Natural killer cell (primary cell): ENCODE measurements at regions not wholly inside any gene's neighbourhood (a gene's known extent, or its start where the extent isn't known, plus 50 kb on each side); places are given as distances from the start of the nearest gene placed in this dataset.
"Not testable (repeated sequence)": the region's sequence is repeated elsewhere in the genome, so short reads cannot be mapped to it uniquely, and the experiment has no call there.

Source experiments
- ATAC-seq, 3 donors: fragments of 150-1000 bp in 2 of 3; fragments of 200-7000 bp in 1 of 3; cut with Tn5 transposase; 1 replicate in 1 of 3; 2 replicates in 2 of 3; pipeline ENCODE4 v1.10.0; 2021; ENCODE audit warnings: mild to moderate bottlenecking in 2 of 3, moderate library complexity in 2 of 3
- DNase-seq, 2 donors: peaks; one replicate each; pipeline versions ENCODE4 v3.0.0 to v3.0.0-alpha.2; 2013 to 2021; ENCODE audit warnings: mixed read lengths in 1 of 2
- H3K27ac ChIP-seq: one replicate; pipeline ENCODE4 v1.5.1; 2013; ENCODE audit warnings: mild to moderate bottlenecking, low read length
- H3K27me3 ChIP-seq: one replicate; pipeline ENCODE4 v1.6.1; 2013; ENCODE audit warnings: low read length; ENCODE audit not compliant: control insufficient read depth, insufficient read depth
- H3K36me3 ChIP-seq: one replicate; pipeline ENCODE4 v1.6.1; 2013; ENCODE audit warnings: low read length; ENCODE audit not compliant: control insufficient read depth, insufficient read depth
- H3K4me1 ChIP-seq: one replicate; pipeline ENCODE4 v1.6.1; 2013; ENCODE audit warnings: low read length; ENCODE audit not compliant: control insufficient read depth, insufficient read depth
- H3K4me3 ChIP-seq: one replicate; pipeline ENCODE4 v1.5.1; 2013; ENCODE audit warnings: low read length
- H3K9me3 ChIP-seq: one replicate; pipeline ENCODE4 v1.6.1; 2013; ENCODE audit warnings: low read length; ENCODE audit not compliant: control insufficient read depth, insufficient read depth
- H3K27ac Mint-ChIP-seq, 2 donors: one replicate each; pipeline ENCODE4 v1.8.0; 2022; ENCODE audit warnings: mild to moderate bottlenecking in 2 of 2, mixed read lengths in 2 of 2, moderate library complexity in 1 of 2
- H3K27me3 Mint-ChIP-seq, 2 donors: one replicate each; pipeline ENCODE4 v1.8.0; 2022; ENCODE audit warnings: low read depth in 2 of 2, mixed read lengths in 2 of 2
- H3K36me3 Mint-ChIP-seq: one replicate; pipeline ENCODE4 v1.8.0; 2022; ENCODE audit warnings: mixed read lengths
- H3K4me1 Mint-ChIP-seq, 2 donors: one replicate each; pipeline ENCODE4 v1.8.0; 2022; ENCODE audit warnings: mixed read lengths in 2 of 2
- H3K4me3 Mint-ChIP-seq: one replicate; pipeline ENCODE4 v1.8.0; 2022; ENCODE audit warnings: mild to moderate bottlenecking, moderate library complexity, mixed read lengths
- H3K9me3 Mint-ChIP-seq, 2 donors: one replicate each; pipeline ENCODE4 v1.8.0; 2022; ENCODE audit warnings: mixed read lengths in 2 of 2
- CTCF ChIP-seq: fragments of 200-600 bp; IDR thresholded peaks from one replicate; pipeline ENCODE4 v1.8.0; 2022; ENCODE audit warnings: antibody characterized with exemption
- WGBS: methylation state at CpG from one replicate; pipeline ENCODE4 v1.1.7; 2013; ENCODE audit warnings: missing lambda C conversion rate; ENCODE audit not compliant: insufficient coverage; 5-methylcytosine and 5-hydroxymethylcytosine counted together
- intact Hi-C: fragments of 100-400 bp; cut with micrococcal nuclease; formaldehyde crosslinking; loops from one replicate; pipeline ENCODE4 v1.14.2; 2022

GRCh38 chr7:126057979-126058378 is 1128.4 kb upstream of the POT1 start:
- Histone ChIP-seq H3K4me1 (no peaks in the 10 kb centered on the region), H3K9me3 (peaks cover 6% of the 10 kb centered on the region), H3K27me3 (no peaks in the 10 kb centered on the region), H3K36me3 (no peaks in the 10 kb centered on the region), H3K4me3 (no peak overlapping the region), H3K27ac (no peak overlapping the region)
- no peaks in the 10 kb centered on the region for H3K27me3 Mint-ChIP-seq
- no peak overlapping the region for H3K4me3 Mint-ChIP-seq
- intact Hi-C loops, result no loop called here
- H3K9me3 Mint-ChIP-seq, result peaks cover 13 to 22% of the 10 kb centered on the region in 2 donors
- DNase-seq (no peak), ATAC-seq (no peak)
- H3K36me3 Mint-ChIP-seq, result peaks cover 8% of the 10 kb centered on the region
- H3K4me1 Mint-ChIP-seq, result no peaks in the 10 kb centered on the region
- no peak for TF ChIP-seq CTCF
- no peak overlapping the region for H3K27ac Mint-ChIP-seq

DNA sequence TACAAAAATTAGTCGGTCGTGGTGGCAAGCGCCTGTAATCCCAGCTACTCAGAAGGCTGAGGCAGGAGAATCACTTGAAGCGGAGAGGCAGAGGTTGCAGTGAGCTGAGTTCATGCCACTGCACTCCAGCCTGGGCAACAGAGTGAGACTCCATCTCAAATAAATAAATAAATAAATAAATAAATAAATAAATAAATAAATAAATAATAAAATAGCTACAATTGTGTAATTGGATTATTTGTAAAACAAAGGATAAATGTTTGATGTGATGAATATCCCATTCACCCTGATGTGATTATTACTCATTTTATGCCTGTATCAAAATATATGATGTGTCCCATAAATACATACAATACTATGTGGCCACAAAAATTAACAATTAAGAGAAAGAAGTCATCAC is 1127.0 kb upstream of the POT1 start:
- H3K4me3 ChIP-seq, ATAC-seq, H3K27me3 Mint-ChIP-seq, H3K4me1 Mint-ChIP-seq, H3K36me3 ChIP-seq, H3K4me1 ChIP-seq, H3K4me3 Mint-ChIP-seq, H3K36me3 Mint-ChIP-seq, H3K27me3 ChIP-seq, H3K27ac ChIP-seq, DNase-seq, H3K9me3 ChIP-seq, intact Hi-C loops, H3K27ac Mint-ChIP-seq: not testable (repeated sequence)
- peaks cover 17 to 21% of the 10 kb centered on the region in 2 donors for H3K9me3 Mint-ChIP-seq
- WGBS, result 97% methylated on average over 4 of the region's 4 CpGs

GRCh38 chr7:126052229-126052628 is 1122.6 kb upstream of the POT1 start:
- no peak overlapping the region for H3K27ac Mint-ChIP-seq
- ATAC-seq (no peak), DNase-seq (no peak)
- no peaks in the 10 kb centered on the region for H3K4me1 Mint-ChIP-seq
- no peak overlapping the region for H3K4me3 ChIP-seq
- peaks cover 10 to 16% of the 10 kb centered on the region in 2 donors for H3K9me3 Mint-ChIP-seq
- H3K4me1 ChIP-seq, result no peaks in the 10 kb centered on the region
- TF ChIP-seq CTCF, result no peak
- no peaks in the 10 kb centered on the region for H3K36me3 ChIP-seq
- H3K27me3 Mint-ChIP-seq, result no peaks in the 10 kb centered on the region
- intact Hi-C loops, result no loop called here
- no peaks in the 10 kb centered on the region for H3K27me3 ChIP-seq
- H3K27ac ChIP-seq, result no peak overlapping the region
- WGBS, result 80% methylated on average over 1 of the region's 1 CpG
- H3K4me3 Mint-ChIP-seq, result no peak overlapping the region
- H3K9me3 ChIP-seq, result no peaks in the 10 kb centered on the region
- no peaks in the 10 kb centered on the region for H3K36me3 Mint-ChIP-seq

DNA sequence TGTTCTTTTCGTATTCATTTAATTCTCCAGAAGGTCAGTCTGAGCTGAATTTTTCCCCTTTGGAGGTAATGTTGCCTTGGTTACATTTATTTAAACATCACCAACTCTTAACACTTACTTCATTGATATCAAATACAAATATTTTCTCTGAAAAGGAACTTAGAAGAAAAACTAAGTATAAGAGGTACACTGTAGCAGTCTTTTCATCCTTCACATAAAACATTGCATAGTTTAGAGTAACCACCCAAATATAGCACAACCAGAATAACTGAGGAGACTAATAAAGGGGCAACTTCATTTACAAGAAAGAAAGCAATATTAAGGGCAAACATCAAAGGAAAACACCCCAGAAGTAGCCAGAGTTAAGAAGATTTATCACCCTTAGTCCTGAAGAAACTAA is 1115.0 kb upstream of the POT1 start:
- no peaks in the 10 kb centered on the region for H3K36me3 Mint-ChIP-seq
- H3K9me3 ChIP-seq, result peaks cover 11% of the 10 kb centered on the region
- H3K27me3 ChIP-seq, result no peaks in the 10 kb centered on the region
- H3K27ac ChIP-seq, result no peak overlapping the region
- DNase-seq, result no peak
- no peaks in the 10 kb centered on the region for H3K4me1 Mint-ChIP-seq
- H3K4me3 Mint-ChIP-seq, result no peak overlapping the region
- ATAC-seq, result no peak
- intact Hi-C loops, result no loop called here
- WGBS, result 67% methylated on average over 1 of the region's 1 CpG
- H3K4me3 ChIP-seq, result no peak overlapping the region
- H3K36me3 ChIP-seq, result no peaks in the 10 kb centered on the region
- H3K27me3 Mint-ChIP-seq, result no peaks in the 10 kb centered on the region
- H3K9me3 Mint-ChIP-seq, result peaks cover 7 to 10% of the 10 kb centered on the region in 2 donors
- no peak for TF ChIP-seq CTCF
- H3K4me1 ChIP-seq, result no peaks in the 10 kb centered on the region
- H3K27ac Mint-ChIP-seq, result no peak overlapping the region
